ENCODE measurements at regions not wholly inside any gene's neighbourhood (a gene's known extent, or its start where the extent isn't known, plus 50 kb on each side); places are given as distances from the start of the nearest gene placed in this dataset.

DNA sequence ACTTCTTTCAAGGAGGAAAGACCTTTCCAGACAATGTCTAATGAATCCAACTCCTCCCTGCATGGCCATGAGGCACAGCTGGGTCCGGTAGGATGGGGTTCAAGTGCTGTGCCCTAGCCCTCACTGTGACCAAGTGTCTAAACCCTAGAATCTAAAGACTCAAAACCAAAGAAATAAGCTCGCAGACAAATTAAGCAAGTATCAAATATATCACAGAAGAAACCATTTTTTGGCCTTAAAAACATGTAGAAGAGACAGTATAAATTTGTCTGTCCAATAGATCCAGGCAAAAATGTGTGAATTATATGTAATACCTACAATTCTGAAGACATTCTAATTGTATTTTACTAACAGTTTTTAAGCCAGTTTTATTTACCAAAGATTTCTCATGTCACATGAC, 56.4 kb upstream of the WDR17 start:
- TF ChIP-seq, protein P1, sequence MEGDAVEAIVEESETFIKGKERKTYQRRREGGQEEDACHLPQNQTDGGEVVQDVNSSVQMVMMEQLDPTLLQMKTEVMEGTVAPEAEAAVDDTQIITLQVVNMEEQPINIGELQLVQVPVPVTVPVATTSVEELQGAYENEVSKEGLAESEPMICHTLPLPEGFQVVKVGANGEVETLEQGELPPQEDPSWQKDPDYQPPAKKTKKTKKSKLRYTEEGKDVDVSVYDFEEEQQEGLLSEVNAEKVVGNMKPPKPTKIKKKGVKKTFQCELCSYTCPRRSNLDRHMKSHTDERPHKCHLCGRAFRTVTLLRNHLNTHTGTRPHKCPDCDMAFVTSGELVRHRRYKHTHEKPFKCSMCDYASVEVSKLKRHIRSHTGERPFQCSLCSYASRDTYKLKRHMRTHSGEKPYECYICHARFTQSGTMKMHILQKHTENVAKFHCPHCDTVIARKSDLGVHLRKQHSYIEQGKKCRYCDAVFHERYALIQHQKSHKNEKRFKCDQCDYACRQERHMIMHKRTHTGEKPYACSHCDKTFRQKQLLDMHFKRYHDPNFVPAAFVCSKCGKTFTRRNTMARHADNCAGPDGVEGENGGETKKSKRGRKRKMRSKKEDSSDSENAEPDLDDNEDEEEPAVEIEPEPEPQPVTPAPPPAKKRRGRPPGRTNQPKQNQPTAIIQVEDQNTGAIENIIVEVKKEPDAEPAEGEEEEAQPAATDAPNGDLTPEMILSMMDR (IDR thresholded peaks at IDR 0.05; ENCODE audit: unreplicated experiment): no peak
- CTCF ChIA-PET: no interaction called here
- no TSS peak for BruUV-seq (replicated peaks)

DNA sequence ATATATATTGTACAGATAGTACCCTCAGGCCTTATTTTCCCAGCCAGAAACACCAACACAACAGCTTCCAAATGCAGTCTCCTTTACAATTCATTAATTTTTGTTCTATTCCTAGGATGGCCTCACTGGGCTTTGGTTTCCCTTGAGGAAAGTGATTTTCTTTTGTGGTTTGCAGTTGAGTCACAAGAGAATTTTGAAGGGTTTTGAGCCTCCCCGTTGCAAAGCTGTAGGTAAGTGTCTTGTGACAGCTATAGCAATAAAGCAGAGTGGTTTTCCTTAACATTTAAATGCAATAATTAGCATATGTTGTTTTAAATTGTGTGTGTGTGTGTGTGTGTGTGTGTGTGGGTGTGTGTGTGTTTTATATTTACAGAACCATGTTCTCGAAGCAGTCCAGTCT, 54.1 kb upstream of the WDR17 start:
- Mint-ChIP-seq H3K4me1 (ENCODE audit: low read depth, unreplicated experiment) (no peaks in the 10 kb centered on the region), H3K27me3 (ENCODE audit: unreplicated experiment) (no peaks in the 10 kb centered on the region), H3K27ac (ENCODE audit: unreplicated experiment) (no peak overlapping the region), H3K9me3 (ENCODE audit: low read depth, unreplicated experiment) (no peaks in the 10 kb centered on the region), H3K36me3 (ENCODE audit: insufficient read depth, unreplicated experiment) (no peaks in the 10 kb centered on the region), H3K4me3 (ENCODE audit: low read depth, unreplicated experiment) (no peak overlapping the region)
- BruUV-seq (replicated peaks): no TSS peak
- no peak for DNase-seq
- intact Hi-C loops (cut with micrococcal nuclease; ENCODE audit: unreplicated experiment): no loop called here
- CTCF ChIA-PET: no interaction called here
- TF ChIP-seq, protein P1 (IDR thresholded peaks at IDR 0.05; ENCODE audit: unreplicated experiment): no peak

More for the DNA sequence above, 56.4 kb upstream of the WDR17 start:
- Mint-ChIP-seq H3K27me3 (ENCODE audit: unreplicated experiment) (no peaks in the 10 kb centered on the region), H3K4me1 (ENCODE audit: low read depth, unreplicated experiment) (no peaks in the 10 kb centered on the region), H3K4me3 (ENCODE audit: low read depth, unreplicated experiment) (no peak overlapping the region), H3K9me3 (ENCODE audit: low read depth, unreplicated experiment) (no peaks in the 10 kb centered on the region), H3K27ac (ENCODE audit: unreplicated experiment) (no peak overlapping the region), H3K36me3 (ENCODE audit: insufficient read depth, unreplicated experiment) (no peaks in the 10 kb centered on the region)
- intact Hi-C loops (cut with micrococcal nuclease; ENCODE audit: unreplicated experiment): no loop called here
- DNase-seq: no peak

DNA sequence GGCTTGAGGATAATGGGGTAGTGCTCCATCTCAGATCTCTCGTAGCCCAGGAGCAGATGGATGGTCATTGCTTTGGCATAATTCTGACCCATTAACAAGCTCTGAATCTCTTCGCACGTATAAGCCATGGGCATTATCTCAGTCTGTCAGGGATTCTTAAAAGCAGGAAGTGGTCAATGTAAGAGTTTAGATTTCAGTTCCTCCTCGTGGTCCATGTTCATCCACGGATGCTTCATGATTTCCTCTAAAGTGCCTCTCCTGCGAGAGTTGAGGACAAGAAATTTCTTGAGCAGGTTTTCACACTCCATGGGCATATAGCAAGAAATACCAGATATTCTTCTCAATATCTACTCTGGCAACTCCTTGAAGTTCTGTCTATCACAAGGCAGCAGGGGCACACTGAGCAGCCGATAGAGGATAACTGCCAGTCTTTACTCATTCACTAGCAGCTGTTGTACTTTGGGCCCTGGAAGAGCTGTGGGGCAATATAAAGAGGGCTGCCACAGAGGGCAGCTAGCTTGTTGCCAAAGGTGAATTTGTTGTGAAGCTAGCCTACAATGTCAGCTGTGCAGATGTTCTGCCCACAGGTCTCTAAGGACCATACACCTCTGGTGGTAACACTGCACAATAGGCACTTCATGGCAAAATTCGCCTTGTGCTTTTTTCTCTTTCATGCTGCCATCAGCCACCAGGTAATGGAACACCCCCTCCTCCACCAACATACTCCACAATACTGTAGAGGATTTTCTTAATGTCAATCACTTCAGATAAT, 52.0 kb upstream of the WDR17 start:
- intact Hi-C loops (cut with micrococcal nuclease; ENCODE audit: unreplicated experiment): no loop called here
- Mint-ChIP-seq H3K27me3 (ENCODE audit: unreplicated experiment) (no peaks in the 10 kb centered on the region), H3K4me1 (ENCODE audit: low read depth, unreplicated experiment) (no peaks in the 10 kb centered on the region), H3K36me3 (ENCODE audit: insufficient read depth, unreplicated experiment) (no peaks in the 10 kb centered on the region), H3K4me3 (ENCODE audit: low read depth, unreplicated experiment) (no peak overlapping the region), H3K9me3 (ENCODE audit: low read depth, unreplicated experiment) (no peaks in the 10 kb centered on the region), H3K27ac (ENCODE audit: unreplicated experiment) (no peak overlapping the region)
- CTCF ChIA-PET: no interaction called here
- no peak for DNase-seq
- TF ChIP-seq, protein P1 (IDR thresholded peaks at IDR 0.05; ENCODE audit: unreplicated experiment): no peak
- BruUV-seq (replicated peaks): no TSS peak

DNA sequence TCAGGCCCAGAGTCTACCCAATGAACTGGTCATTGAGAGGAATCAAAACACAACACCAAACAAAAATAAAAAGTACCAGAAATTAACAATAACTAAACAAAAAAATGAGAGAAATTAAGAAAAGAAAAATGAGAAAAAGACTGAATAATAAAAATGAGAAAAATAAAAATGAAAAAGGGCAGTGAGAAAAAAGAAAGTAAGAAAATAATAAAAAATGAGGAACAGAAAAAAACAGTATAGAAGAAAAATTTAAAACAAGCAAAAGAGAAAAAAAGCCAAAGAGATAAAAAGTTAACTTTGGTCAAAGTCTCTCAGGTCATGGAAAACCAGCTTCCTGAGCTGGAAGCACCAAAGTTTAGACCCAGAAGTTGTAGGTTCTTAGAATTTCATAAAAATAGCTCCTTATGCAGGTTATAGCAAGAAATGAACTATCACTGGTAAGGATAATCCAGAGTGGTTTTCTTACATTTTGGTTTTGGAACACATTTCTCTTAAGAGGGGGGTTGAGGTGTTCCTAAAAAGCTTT, 51.0 kb upstream of the WDR17 start:
- no peak for DNase-seq
- TF ChIP-seq, protein P1 (IDR thresholded peaks at IDR 0.05; ENCODE audit: unreplicated experiment): no peak
- intact Hi-C loops (cut with micrococcal nuclease; ENCODE audit: unreplicated experiment): no loop called here
- no peak overlapping the region for H3K4me3 Mint-ChIP-seq (ENCODE audit: low read depth, unreplicated experiment)
- CTCF ChIA-PET: interaction anchor here (0.7 kb wide), 1 partner anchor 595 kb away, joined by 3 read pairs; no protein-coding TSS in a partner anchor
- no peaks in the 10 kb centered on the region for H3K36me3 Mint-ChIP-seq (ENCODE audit: insufficient read depth, unreplicated experiment)
- BruUV-seq (replicated peaks): no TSS peak
- H3K4me1 Mint-ChIP-seq (ENCODE audit: low read depth, unreplicated experiment): no peaks in the 10 kb centered on the region
- H3K9me3 Mint-ChIP-seq (ENCODE audit: low read depth, unreplicated experiment): no peaks in the 10 kb centered on the region
- no peak overlapping the region for H3K27ac Mint-ChIP-seq (ENCODE audit: unreplicated experiment)
- no peaks in the 10 kb centered on the region for H3K27me3 Mint-ChIP-seq (ENCODE audit: unreplicated experiment)
